PC-3 (cell line): ENCODE measurements at regions not wholly inside any gene's neighbourhood (a gene's known extent, or its start where the extent isn't known, plus 50 kb on each side); places are given as distances from the start of the nearest gene placed in this dataset.

Experiments used
- ATAC-seq: fragments of 200-7000 bp; cut with Tn5 transposase; 2 replicates; pipeline ENCODE4 v1.9.1; 2020; ENCODE audit warnings: mild to moderate bottlenecking, moderate library complexity
- BruUV-seq: library from RNA; stranded (reverse); fragments of 400-500 nt; replicated peaks from 2 replicates; lab custom pipeline; 2021; lab: Mats Ljungman, UMichigan
- CTCF ChIA-PET: fragments of 300-600 bp; sonication (Branson Sonifier 250); formaldehyde crosslinking; loops from one replicate; lab custom pipeline; 2022; ENCODE audit warnings: antibody characterized with exemption; lab: Charles Lee
- POLR2A ChIA-PET: fragments of 300-600 bp; sonication (Branson Sonifier 250); formaldehyde crosslinking; loops from one replicate; lab custom pipeline; 2022; ENCODE audit warnings: antibody characterized with exemption; ENCODE audit not compliant: unreplicated experiment; lab: Charles Lee
- DNase-seq: peaks from one replicate; pipeline ENCODE4 v3.0.0-alpha.2; 2015
- H2AFZ ChIP-seq: fragments of 300-600 bp; sonication (generic); 2 replicates; pipeline ENCODE4 v1.6.0; 2016; ENCODE audit warnings: antibody characterized with exemption, low read length
- H3F3A ChIP-seq: fragments of 300-600 bp; sonication (generic); one replicate; pipeline ENCODE4 v1.6.0; 2017; ENCODE audit warnings: antibody characterized with exemption, low read length, control low read depth, mild to moderate bottlenecking; ENCODE audit not compliant: unreplicated experiment
- H3K27ac ChIP-seq: fragments of 300-600 bp; sonication (generic); 2 replicates; pipeline ENCODE4 v1.5.1; 2016; ENCODE audit warnings: mild to moderate bottlenecking, low read length
- H3K27me3 ChIP-seq: fragments of 300-600 bp; sonication (generic); 2 replicates; pipeline ENCODE4 v1.6.1; 2016; ENCODE audit warnings: low read length, mixed read lengths
- H3K36me3 ChIP-seq: fragments of 300-600 bp; sonication (generic); 2 replicates; pipeline ENCODE4 v1.6.1; 2016; ENCODE audit warnings: low read depth, mixed run types, low read length, mixed read lengths
- H3K4me1 ChIP-seq: fragments of 300-600 bp; sonication (generic); 2 replicates; pipeline ENCODE4 v1.5.1; 2016; ENCODE audit warnings: low read length; ENCODE audit not compliant: insufficient read depth
- H3K4me2 ChIP-seq: fragments of 300-600 bp; sonication (generic); 2 replicates; pipeline ENCODE4 v1.6.0; 2016; ENCODE audit warnings: low read length
- H3K4me3 ChIP-seq: fragments of 300-600 bp; sonication (generic); 2 replicates; pipeline ENCODE4 v1.5.1; 2016; ENCODE audit warnings: mild to moderate bottlenecking, low read length, mixed read lengths
- H3K79me2 ChIP-seq: fragments of 300-600 bp; sonication (generic); 2 replicates; pipeline ENCODE4 v1.6.1; 2017; ENCODE audit warnings: low read length, mixed read lengths
- H3K9ac ChIP-seq: fragments of 300-600 bp; sonication (generic); 2 replicates; pipeline ENCODE4 v1.6.0; 2016; ENCODE audit warnings: mild to moderate bottlenecking, low read length
- H3K9me2 ChIP-seq: fragments of 300-600 bp; sonication (generic); replicated peaks from 2 replicates; pipeline ENCODE4 v1.6.1; 2016; ENCODE audit warnings: mixed run types, low read length, mixed read lengths
- H3K9me3 ChIP-seq: fragments of 300-600 bp; sonication (generic); 2 replicates; pipeline ENCODE4 v1.6.1; 2016; ENCODE audit warnings: low read length, mixed read lengths
- H4K20me1 ChIP-seq: fragments of 300-600 bp; sonication (generic); 2 replicates; pipeline ENCODE4 v1.6.1; 2016; ENCODE audit warnings: low read length, mixed read lengths
- CTCF ChIP-seq: fragments of 300-600 bp; sonication (generic); conservative IDR thresholded peaks from 2 replicates; pipeline ENCODE4 v1.5.1; 2017; ENCODE audit warnings: antibody characterized with exemption, low read depth, mild to moderate bottlenecking, low read length
- EZH2 ChIP-seq: fragments of 300-600 bp; sonication (generic); IDR thresholded peaks from one replicate; pipeline ENCODE4 v1.6.1; 2017; ENCODE audit warnings: antibody characterized with exemption, mild to moderate bottlenecking, low read length; ENCODE audit not compliant: unreplicated experiment
- EZH2phosphoT487 ChIP-seq: fragments of 300-600 bp; sonication (generic); IDR thresholded peaks from 2 replicates; pipeline ENCODE4 v1.6.1; 2018; ENCODE audit warnings: mild to moderate bottlenecking, antibody characterized with exemption, low read length, borderline replicate concordance
- intact Hi-C: fragments of 100-400 bp; cut with micrococcal nuclease; formaldehyde crosslinking; loops from 2 replicates; pipeline ENCODE4 v1.9.0; 2023

- TF ChIP-seq EZH2 (no peak), EZH2phosphoT487 (no peak), CTCF (no peak)
- no peaks in the 10 kb centered on the region for H3K4me1 ChIP-seq
- no peak overlapping the region for H3K27ac ChIP-seq
- ATAC-seq (no peak), DNase-seq (peak; percentile 14)
- H3K4me2 ChIP-seq: no peak overlapping the region
- H3K9me2 ChIP-seq: no peaks in the 10 kb centered on the region
- no peaks in the 10 kb centered on the region for H3K27me3 ChIP-seq
- POLR2A ChIA-PET: no interaction called here
- H3K9me3 ChIP-seq: no peaks in the 10 kb centered on the region
- H3K36me3 ChIP-seq: no peaks in the 10 kb centered on the region
- no peak overlapping the region for H2AFZ ChIP-seq
- CTCF ChIA-PET: no interaction called here
- no peak overlapping the region for H3K9ac ChIP-seq
- no peaks in the 10 kb centered on the region for H3F3A ChIP-seq
- no peak overlapping the region for H3K4me3 ChIP-seq
- no peaks in the 10 kb centered on the region for H3K79me2 ChIP-seq
- intact Hi-C loops: no loop called here
- BruUV-seq: no TSS peak
- no peaks in the 10 kb centered on the region for H4K20me1 ChIP-seq
Measured at GRCh38 chr1:193520472-193520871, 334.1 kb upstream of the B3GALT2 start.

GRCh38 chr1:193519922-193520321, 333.5 kb upstream of the B3GALT2 start:
- ChIA-PET CTCF (no interaction called here), POLR2A (no interaction called here)
- Histone ChIP-seq H2AFZ (no peak overlapping the region), H3K4me2 (no peak overlapping the region), H3K36me3 (no peaks in the 10 kb centered on the region), H3K27ac (no peak overlapping the region), H3K9me2 (no peaks in the 10 kb centered on the region), H3K4me3 (no peak overlapping the region), H3K79me2 (no peaks in the 10 kb centered on the region), H3K27me3 (no peaks in the 10 kb centered on the region), H3K9ac (no peak overlapping the region), H3F3A (no peaks in the 10 kb centered on the region), H3K4me1 (no peaks in the 10 kb centered on the region), H4K20me1 (no peaks in the 10 kb centered on the region), H3K9me3 (no peaks in the 10 kb centered on the region)
- ATAC-seq: no peak
- no TSS peak for BruUV-seq
- intact Hi-C loops: no loop called here
- no peak for DNase-seq
- TF ChIP-seq EZH2 (no peak), CTCF (peak; percentile 15; the same call in 1 of the 2 replicates), EZH2phosphoT487 (no peak)

GRCh38 chr1:193516755-193517388, 330.5 kb upstream of the B3GALT2 start:
- BruUV-seq: no TSS peak
- DNase-seq: no peak
- H3K27ac ChIP-seq: no peak overlapping the region
- no peaks in the 10 kb centered on the region for H4K20me1 ChIP-seq
- no peaks in the 10 kb centered on the region for H3K27me3 ChIP-seq
- no peaks in the 10 kb centered on the region for H3F3A ChIP-seq
- ATAC-seq: no peak
- ChIA-PET POLR2A (no interaction called here), CTCF (no interaction called here)
- H3K9me2 ChIP-seq: no peaks in the 10 kb centered on the region
- no peak overlapping the region for H2AFZ ChIP-seq
- intact Hi-C loops: no loop called here
- no peak for TF ChIP-seq CTCF
- no peak for TF ChIP-seq EZH2phosphoT487
- TF ChIP-seq EZH2: no peak
- H3K9ac ChIP-seq: no peak overlapping the region
- no peak overlapping the region for H3K4me2 ChIP-seq
- no peaks in the 10 kb centered on the region for H3K36me3 ChIP-seq
- no peaks in the 10 kb centered on the region for H3K79me2 ChIP-seq
- H3K4me1 ChIP-seq: no peaks in the 10 kb centered on the region
- H3K9me3 ChIP-seq: no peaks in the 10 kb centered on the region
- H3K4me3 ChIP-seq: no peak overlapping the region
